ENCODE measurements at regions not wholly inside any gene's neighbourhood (a gene's known extent, or its start where the extent isn't known, plus 50 kb on each side); places are given as distances from the start of the nearest gene placed in this dataset.

GRCh38 chr6:28732052-28732451 is 191.7 kb downstream of the TRIM27 start:
- TF ChIP-seq CTCF (IDR thresholded peaks at IDR 0.05; ENCODE audit: insufficient read depth, low read depth, low read length) (no peak), EZH2 (IDR thresholded peaks at IDR 0.05; ENCODE audit: insufficient read depth, low read length) (no peak)
